ENCODE measurements at regions not wholly inside any gene's neighbourhood (a gene's known extent, or its start where the extent isn't known, plus 50 kb on each side); places are given as distances from the start of the nearest gene placed in this dataset.

DNA sequence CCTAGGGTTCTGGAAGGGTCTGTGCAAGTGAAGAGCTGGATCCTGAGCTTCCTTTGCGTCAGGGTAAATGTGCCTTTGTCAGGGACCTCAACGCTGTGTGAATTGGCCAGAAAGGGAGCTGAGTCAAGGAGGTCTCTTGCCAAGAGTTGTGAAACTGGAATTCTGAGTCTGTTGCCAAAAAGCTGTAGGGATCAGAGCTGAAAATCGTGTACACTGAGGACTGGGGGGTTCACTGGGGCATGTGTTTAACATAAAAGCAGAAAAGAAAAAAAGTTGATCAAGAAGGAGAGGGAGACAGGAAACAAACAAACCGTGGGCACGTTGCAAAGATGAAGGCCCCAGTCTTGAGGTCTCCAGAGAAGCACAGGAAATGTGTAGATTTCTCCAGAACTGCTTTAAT is 1081.5 kb downstream of the VRK1 start:
- TF ChIP-seq FOXK1 (CRISPR knock-in tag; IDR thresholded peaks at IDR 0.05) (no peak), ZNF512 (CRISPR knock-in tag; IDR thresholded peaks at IDR 0.05; ENCODE audit: borderline replicate concordance) (no peak), TCF7 (CRISPR knock-in tag; IDR thresholded peaks at IDR 0.05; ENCODE audit: low read depth) (no peak), CBFB (CRISPR knock-in tag; IDR thresholded peaks at IDR 0.05; ENCODE audit: low read depth) (no peak), PREB (CRISPR knock-in tag; IDR thresholded peaks at IDR 0.05; ENCODE audit: borderline replicate concordance) (no peak)
- TF ChIP-seq, protein P1, sequence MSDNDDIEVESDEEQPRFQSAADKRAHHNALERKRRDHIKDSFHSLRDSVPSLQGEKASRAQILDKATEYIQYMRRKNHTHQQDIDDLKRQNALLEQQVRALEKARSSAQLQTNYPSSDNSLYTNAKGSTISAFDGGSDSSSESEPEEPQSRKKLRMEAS (CRISPR knock-in tag; IDR thresholded peaks at IDR 0.05), result no peak
- TF ChIP-seq, protein P2, sequence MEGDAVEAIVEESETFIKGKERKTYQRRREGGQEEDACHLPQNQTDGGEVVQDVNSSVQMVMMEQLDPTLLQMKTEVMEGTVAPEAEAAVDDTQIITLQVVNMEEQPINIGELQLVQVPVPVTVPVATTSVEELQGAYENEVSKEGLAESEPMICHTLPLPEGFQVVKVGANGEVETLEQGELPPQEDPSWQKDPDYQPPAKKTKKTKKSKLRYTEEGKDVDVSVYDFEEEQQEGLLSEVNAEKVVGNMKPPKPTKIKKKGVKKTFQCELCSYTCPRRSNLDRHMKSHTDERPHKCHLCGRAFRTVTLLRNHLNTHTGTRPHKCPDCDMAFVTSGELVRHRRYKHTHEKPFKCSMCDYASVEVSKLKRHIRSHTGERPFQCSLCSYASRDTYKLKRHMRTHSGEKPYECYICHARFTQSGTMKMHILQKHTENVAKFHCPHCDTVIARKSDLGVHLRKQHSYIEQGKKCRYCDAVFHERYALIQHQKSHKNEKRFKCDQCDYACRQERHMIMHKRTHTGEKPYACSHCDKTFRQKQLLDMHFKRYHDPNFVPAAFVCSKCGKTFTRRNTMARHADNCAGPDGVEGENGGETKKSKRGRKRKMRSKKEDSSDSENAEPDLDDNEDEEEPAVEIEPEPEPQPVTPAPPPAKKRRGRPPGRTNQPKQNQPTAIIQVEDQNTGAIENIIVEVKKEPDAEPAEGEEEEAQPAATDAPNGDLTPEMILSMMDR (IDR thresholded peaks at IDR 0.05), result no peak
- TF ChIP-seq, protein P3, sequence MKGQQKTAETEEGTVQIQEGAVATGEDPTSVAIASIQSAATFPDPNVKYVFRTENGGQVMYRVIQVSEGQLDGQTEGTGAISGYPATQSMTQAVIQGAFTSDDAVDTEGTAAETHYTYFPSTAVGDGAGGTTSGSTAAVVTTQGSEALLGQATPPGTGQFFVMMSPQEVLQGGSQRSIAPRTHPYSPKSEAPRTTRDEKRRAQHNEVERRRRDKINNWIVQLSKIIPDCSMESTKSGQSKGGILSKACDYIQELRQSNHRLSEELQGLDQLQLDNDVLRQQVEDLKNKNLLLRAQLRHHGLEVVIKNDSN (CRISPR knock-in tag; IDR thresholded peaks at IDR 0.05), result no peak

Data from WTC11 (cell line).